ENCODE measurements at regions not wholly inside any gene's neighbourhood (a gene's known extent, or its start where the extent isn't known, plus 50 kb on each side); places are given as distances from the start of the nearest gene placed in this dataset.
A peak's percentile ranks its signal among the peaks of the same experiment; 100 is the strongest.

DNA sequence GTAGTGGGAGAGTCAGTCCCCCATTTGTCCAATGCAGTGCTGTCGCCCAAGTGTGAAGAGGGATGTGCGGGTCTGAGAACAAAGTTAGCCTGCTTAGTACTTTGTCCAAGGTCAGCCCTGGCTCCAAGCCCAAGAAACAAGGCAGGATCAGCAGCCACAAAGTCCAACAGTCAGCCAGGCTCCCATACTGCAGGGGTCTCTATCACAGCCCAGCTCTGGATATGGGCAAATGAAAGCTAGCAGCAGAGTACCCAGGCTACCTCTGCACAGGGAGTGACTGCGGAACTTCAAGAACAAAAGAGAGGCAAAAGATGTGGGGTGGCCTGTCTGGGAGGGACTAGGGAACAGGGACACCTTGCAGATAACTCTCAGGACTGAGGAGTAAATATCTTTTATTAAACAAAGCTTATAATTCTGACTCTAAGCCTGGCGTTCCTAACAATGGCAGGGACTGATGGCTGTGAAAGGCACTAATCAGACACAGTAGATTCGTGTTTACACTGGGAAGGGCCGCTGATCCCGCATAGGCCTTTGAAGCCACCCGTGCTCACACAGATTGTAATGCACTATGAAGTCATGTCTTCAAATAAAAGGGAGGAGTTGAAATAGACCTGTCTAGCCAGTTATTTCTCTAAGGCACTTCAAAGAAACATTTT lies 91.0 kb upstream of the EEA1 start:
- TF ChIP-seq, protein P1, sequence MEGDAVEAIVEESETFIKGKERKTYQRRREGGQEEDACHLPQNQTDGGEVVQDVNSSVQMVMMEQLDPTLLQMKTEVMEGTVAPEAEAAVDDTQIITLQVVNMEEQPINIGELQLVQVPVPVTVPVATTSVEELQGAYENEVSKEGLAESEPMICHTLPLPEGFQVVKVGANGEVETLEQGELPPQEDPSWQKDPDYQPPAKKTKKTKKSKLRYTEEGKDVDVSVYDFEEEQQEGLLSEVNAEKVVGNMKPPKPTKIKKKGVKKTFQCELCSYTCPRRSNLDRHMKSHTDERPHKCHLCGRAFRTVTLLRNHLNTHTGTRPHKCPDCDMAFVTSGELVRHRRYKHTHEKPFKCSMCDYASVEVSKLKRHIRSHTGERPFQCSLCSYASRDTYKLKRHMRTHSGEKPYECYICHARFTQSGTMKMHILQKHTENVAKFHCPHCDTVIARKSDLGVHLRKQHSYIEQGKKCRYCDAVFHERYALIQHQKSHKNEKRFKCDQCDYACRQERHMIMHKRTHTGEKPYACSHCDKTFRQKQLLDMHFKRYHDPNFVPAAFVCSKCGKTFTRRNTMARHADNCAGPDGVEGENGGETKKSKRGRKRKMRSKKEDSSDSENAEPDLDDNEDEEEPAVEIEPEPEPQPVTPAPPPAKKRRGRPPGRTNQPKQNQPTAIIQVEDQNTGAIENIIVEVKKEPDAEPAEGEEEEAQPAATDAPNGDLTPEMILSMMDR (IDR thresholded peaks at IDR 0.05; ENCODE audit: low read depth, low read length, missing control alignments): no peak
- no peak for DNase-seq (ENCODE audit: low read depth)
- in situ Hi-C loops (cut with HindIII; ENCODE audit: low sequenced_read_pairs): no loop called here
- H3K4me3 ChIP-seq (ENCODE audit: low read depth, low read length): no peak overlapping the region

DNA sequence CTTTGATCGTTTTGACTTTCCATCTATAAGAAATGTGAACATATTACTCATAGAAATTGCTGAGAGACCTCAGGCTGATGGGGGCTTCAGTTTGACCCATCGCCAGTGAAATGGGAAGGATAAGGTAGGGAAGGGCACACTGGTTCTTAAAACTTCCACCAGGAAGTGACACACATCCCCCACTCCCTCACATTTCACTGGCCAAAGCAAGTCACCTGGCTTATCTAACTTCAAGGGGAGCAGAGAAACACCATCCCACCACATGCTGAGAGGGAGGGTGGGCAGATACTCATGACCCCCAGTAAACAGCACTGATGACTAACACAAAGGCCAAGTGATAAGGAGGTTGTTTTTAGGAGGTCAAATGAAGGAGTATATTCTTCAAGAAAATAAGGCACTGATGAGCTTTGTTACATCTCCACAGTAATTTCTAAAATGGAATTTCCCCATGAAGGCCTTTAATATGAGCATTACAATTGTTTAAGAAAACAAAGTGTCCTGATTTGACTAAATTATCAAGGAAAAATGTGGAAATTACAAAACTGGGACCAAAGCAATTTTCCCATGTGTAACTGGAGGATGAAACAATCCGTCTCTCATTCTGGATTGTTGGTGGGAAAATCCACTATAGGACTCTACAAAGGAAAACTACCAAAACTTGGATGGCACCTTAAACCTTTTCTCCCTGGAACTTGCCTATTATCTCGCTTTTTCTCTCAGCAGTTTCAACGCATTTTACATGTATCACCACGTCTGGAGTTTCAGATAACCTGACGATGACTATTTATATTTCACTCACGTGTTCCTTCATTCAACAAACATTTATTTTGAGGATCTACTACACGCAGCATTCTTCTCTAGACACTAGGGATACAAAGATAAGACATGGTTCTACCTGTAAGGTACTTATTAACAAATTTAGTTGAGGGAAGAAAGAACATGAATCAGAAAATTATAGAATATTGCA lies 91.8 kb upstream of the EEA1 start:
- in situ Hi-C loops (cut with HindIII; ENCODE audit: low sequenced_read_pairs): no loop called here
- no peak for DNase-seq (ENCODE audit: low read depth)
- TF ChIP-seq, protein P1 (IDR thresholded peaks at IDR 0.05; ENCODE audit: low read depth, low read length, missing control alignments): no peak
- H3K4me3 ChIP-seq (ENCODE audit: low read depth, low read length): no peak overlapping the region

DNA sequence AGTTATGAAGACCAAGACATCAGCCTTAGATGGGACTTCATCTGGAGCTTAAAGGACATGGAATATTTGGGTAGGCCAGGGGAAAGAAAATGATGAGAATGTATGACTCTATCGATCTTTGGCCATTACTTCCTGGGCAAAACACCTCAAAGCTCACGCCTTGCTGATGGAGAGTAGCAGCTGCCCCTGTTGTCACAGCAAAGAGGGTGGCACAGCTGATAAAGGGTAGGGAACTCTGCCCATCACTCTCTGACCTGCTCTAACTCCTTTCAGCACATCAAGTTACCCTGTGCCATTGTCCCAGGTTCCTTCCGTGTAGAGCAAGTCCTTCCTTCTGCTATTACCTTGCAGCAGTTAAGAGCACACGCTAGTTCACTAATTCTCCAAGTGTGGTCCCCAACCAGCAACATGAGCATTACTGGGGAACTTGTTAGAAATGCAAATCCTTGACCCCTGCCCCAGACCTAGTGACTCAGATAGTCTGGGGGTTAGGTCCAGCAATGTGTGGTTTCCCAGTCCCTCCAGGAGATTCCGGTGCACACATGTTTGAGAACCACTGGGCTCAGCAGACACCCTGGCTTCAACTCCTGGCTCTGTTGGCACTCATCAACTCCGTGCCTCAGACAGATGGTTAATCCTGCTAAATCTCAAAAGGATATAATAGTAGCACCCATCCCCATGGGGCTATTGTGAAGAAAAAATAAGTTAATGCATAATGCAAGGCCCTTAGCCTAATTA lies 93.7 kb upstream of the EEA1 start:
- in situ Hi-C loops (cut with HindIII; ENCODE audit: low sequenced_read_pairs): no loop called here
- peak; percentile 29 for DNase-seq (ENCODE audit: low read depth)
- TF ChIP-seq, protein P1 (IDR thresholded peaks at IDR 0.05; ENCODE audit: low read depth, low read length, missing control alignments): no peak
- no peak overlapping the region for H3K4me3 ChIP-seq (ENCODE audit: low read depth, low read length)

DNA sequence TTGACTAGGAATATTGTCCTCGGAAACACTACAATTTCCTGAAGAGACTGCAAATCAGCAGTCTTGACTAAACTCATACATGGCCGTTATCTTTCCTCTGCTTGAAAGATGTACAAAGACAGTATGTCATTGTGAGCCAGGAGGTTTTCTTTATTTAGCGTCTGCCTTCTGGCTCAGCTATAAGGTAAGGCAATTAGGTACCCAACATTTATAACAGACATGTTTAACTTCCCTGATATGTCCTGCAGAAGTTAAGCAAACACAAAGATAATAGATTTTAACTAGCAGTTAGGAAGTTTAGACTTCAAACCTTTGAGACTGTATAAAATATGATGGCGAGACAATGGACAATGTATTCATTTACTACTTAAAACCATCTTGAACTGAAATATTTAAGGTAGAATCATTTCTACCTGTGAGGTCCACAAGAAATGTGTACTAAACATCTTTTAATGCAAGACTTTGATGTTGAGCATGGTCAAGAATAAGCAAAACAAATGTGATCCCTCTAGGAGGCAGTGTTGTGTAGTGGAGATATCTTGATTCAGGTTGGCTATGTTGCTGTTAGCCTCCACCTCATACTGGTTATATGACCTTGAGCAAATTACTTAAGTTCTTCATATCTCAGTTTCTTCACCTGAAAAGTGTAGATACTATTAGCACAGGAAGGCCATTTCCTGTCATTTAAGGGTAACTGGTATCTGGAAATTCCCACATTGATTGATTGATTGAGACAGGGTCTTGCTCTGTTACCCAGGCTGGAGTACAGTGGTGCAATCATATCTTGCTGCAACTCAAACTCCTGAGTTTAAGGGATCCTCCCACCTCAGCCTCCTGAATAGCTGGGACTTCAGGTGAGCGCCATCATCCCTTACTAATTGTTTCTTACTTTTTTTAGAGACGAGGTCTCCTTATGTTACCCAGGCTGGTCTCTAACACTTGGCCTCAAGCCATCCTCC lies 96.3 kb upstream of the EEA1 start:
- in situ Hi-C loops (cut with HindIII; ENCODE audit: low sequenced_read_pairs): no loop called here
- DNase-seq (ENCODE audit: low read depth): peak; percentile 61
- no peak overlapping the region for H3K4me3 ChIP-seq (ENCODE audit: low read depth, low read length)
- TF ChIP-seq, protein P1 (IDR thresholded peaks at IDR 0.05; ENCODE audit: low read depth, low read length, missing control alignments): peak; percentile 51

DNA sequence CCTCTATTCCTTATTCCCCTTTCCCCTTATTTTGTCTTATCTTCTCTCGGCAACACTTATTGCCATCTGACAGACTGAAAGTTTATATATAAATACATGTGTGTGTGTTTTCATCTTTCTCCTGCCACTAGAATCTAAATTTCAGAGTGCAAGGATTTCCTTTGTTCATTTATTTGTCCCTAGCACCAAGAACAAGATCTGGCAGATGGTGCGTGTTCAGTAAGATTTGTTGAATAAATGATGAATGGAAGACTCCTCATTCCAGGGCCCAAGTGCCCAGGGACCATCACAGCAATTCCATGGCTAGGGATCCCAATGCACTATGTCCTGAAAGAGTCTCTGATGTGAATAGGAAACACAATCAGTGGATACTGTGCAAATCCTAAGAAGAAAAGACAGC lies 97.9 kb upstream of the EEA1 start:
- in situ Hi-C loops (cut with HindIII; ENCODE audit: low sequenced_read_pairs): no loop called here
- TF ChIP-seq, protein P1 (IDR thresholded peaks at IDR 0.05; ENCODE audit: low read depth, low read length, missing control alignments): no peak

More for the DNA sequence above, 97.9 kb upstream of the EEA1 start:
- no peak overlapping the region for H3K4me3 ChIP-seq (ENCODE audit: low read depth, low read length)
- no peak for DNase-seq (ENCODE audit: low read depth)

All from astrocyte of the cerebellum (primary cell).